K562 (cell line): ENCODE measurements at regions not wholly inside any gene's neighbourhood (a gene's known extent, or its start where the extent isn't known, plus 50 kb on each side); places are given as distances from the start of the nearest gene placed in this dataset.

Experiments used
- ATAC-seq: fragments of 200-7000 bp; cut with Tn5 transposase; 3 replicates; pipeline ENCODE4 v1.9.1; 2020; ENCODE audit warnings: moderate library complexity
- BruUV-seq: library from RNA; stranded (reverse); fragments of 400-500 nt; replicated peaks from 2 replicates; lab custom pipeline; 2021; lab: Mats Ljungman, UMichigan
- CTCF ChIA-PET: fragments of 300-600 bp; formaldehyde crosslinking; extraction: SDS; loops from one replicate; lab custom pipeline; 2021; ENCODE audit warnings: low intra/inter-chr PET ratio; lab: Yijun Ruan, JAX
- POLR2A ChIA-PET: fragments of 300-600, 350-650 bp; sonication (Branson Sonifier 250); formaldehyde crosslinking; extraction: SDS; loops from one replicate; lab custom pipeline; 2021; ENCODE audit warnings: antibody characterized with exemption, inconsistent platforms; lab: Yijun Ruan, JAX
- DNase-seq, 4 experiments: peaks; one replicate each; pipeline versions ENCODE4 v3.0.0 to v3.0.0-alpha.2; 2011 to 2018; ENCODE audit warnings: low spot score in 3 of 4, mixed read lengths in 3 of 4; ENCODE audit errors: extremely low read depth in 1 of 4
- FAIRE-seq: peaks from 2 replicates; lab custom pipeline; 2011; peaks lifted over from hg19 to GRCh38; lab: Jason Lieb, UNC
- H2AFZ ChIP-seq: 2 replicates; pipeline ENCODE4 v1.6.0; 2011; ENCODE audit warnings: low read depth, low read length, control low read depth, inconsistent platforms
- H3K27ac ChIP-seq: fragments of 200-600 bp; 3 replicates; pipeline ENCODE4 v1.8.0; 2011; ENCODE audit warnings: low read depth, mild to moderate bottlenecking, control low read depth, inconsistent platforms, low read length, moderate library complexity, mixed read lengths; ENCODE audit errors: extremely low read depth
- H3K27me3 ChIP-seq, 2 experiments: fragments of 300-600 bp in 1 of 2; 2 replicates in 1 of 2; 3 replicates in 1 of 2; pipeline versions ENCODE4 v1.6.0 to v1.8.0; 2011; ENCODE audit warnings: inconsistent platforms in 2 of 2, low read length in 2 of 2, mild to moderate bottlenecking in 1 of 2, mixed read lengths in 1 of 2, moderate library complexity in 1 of 2; ENCODE audit not compliant: control insufficient read depth in 2 of 2, insufficient read depth in 2 of 2
- H3K36me3 ChIP-seq: fragments of 300-600 bp; 3 replicates; pipeline ENCODE4 v1.8.0; 2011; ENCODE audit warnings: mild to moderate bottlenecking, low read length, inconsistent platforms; ENCODE audit not compliant: control insufficient read depth, insufficient read depth
- H3K4me1 ChIP-seq, 2 experiments: fragments of 200-600 bp in 1 of 2; replicated peaks in 1 of 2; 2 replicates in 1 of 2; 3 replicates in 1 of 2; pipeline versions ENCODE4 v1.5.1 to v1.8.0; 2011; ENCODE audit warnings: inconsistent platforms in 2 of 2, low read length in 2 of 2, mild to moderate bottlenecking in 1 of 2, mixed read lengths in 1 of 2, moderate library complexity in 1 of 2; ENCODE audit not compliant: control insufficient read depth in 2 of 2, insufficient read depth in 2 of 2
- H3K4me2 ChIP-seq: 2 replicates; pipeline ENCODE4 v1.6.1; 2011; ENCODE audit warnings: low read length, control low read depth, inconsistent platforms, mixed read lengths; ENCODE audit not compliant: insufficient read depth
- H3K4me3 ChIP-seq: fragments of 200-600 bp; sonication (generic), shearing (Covaris generic); 2 replicates; pipeline ENCODE4 v1.5.1; 2016; ENCODE audit warnings: control low read depth, inconsistent platforms
- H3K79me2 ChIP-seq: fragments of 200-600 bp; 3 replicates; pipeline ENCODE4 v1.8.0; 2011; ENCODE audit warnings: low read length, inconsistent platforms; ENCODE audit not compliant: control insufficient read depth, insufficient read depth
- H3K9ac ChIP-seq, 2 experiments: 2 replicates each; pipeline versions ENCODE4 v1.6.0 to v1.6.1; 2011; ENCODE audit warnings: low read depth in 2 of 2, low read length in 2 of 2, control low read depth in 1 of 2, inconsistent platforms in 1 of 2, mild to moderate bottlenecking in 1 of 2, mixed read lengths in 1 of 2; ENCODE audit not compliant: insufficient read depth in 1 of 2
- H3K9me1 ChIP-seq: one replicate; pipeline ENCODE4 v1.6.0; 2011; ENCODE audit warnings: inconsistent platforms, mild to moderate bottlenecking, low read length, moderate library complexity; ENCODE audit not compliant: control insufficient read depth, insufficient read depth
- H3K9me3 ChIP-seq: replicated peaks from 2 replicates; pipeline ENCODE4 v1.5.1; 2011; ENCODE audit warnings: low read depth, low read length, inconsistent platforms; ENCODE audit not compliant: control insufficient read depth, insufficient read depth
- H4K20me1 ChIP-seq: replicated peaks from 2 replicates; pipeline ENCODE4 v1.6.1; 2011; ENCODE audit warnings: low read length, inconsistent platforms, mixed read lengths; ENCODE audit not compliant: control insufficient read depth, insufficient read depth
- MAFK ChIP-seq: IDR thresholded peaks from 2 replicates; pipeline ENCODE4 v1.6.1; 2011; ENCODE audit warnings: low read length, improper control_type of control experiment
- MECOM ChIP-seq: fragments of 250-450 bp; sonication (Bioruptor Pico); IDR thresholded peaks from 2 replicates; pipeline ENCODE4 v1.8.0; 2022; ENCODE audit warnings: inconsistent platforms
- RBM15 ChIP-seq: fragments of 200-400 bp; formaldehyde crosslinking; IDR thresholded peaks from 2 replicates; pipeline ENCODE4 v1.6.1; 2018; ENCODE audit warnings: mild to moderate bottlenecking, low read length, moderate library complexity; ENCODE audit not compliant: insufficient read depth
- SAFB2 ChIP-seq: fragments of 200-400 bp; formaldehyde crosslinking; IDR thresholded peaks from 2 replicates; pipeline ENCODE4 v1.6.1; 2018; ENCODE audit warnings: borderline replicate concordance, low read length, low read depth, moderate library complexity; ENCODE audit not compliant: severe bottlenecking
- TAF15 ChIP-seq: fragments of 200-400 bp; formaldehyde crosslinking; IDR thresholded peaks from 2 replicates; pipeline ENCODE4 v1.6.1; 2017; ENCODE audit warnings: mild to moderate bottlenecking, low read depth, low read length, moderate library complexity
- TARDBP ChIP-seq: fragments of 450-650 bp; IDR thresholded peaks from 2 replicates; pipeline ENCODE4 v1.6.1; 2016
- ZEB2 ChIP-seq: fragments of 450-650 bp; IDR thresholded peaks from 2 replicates; pipeline ENCODE4 v1.6.1; 2016
- ZKSCAN1 ChIP-seq: fragments of 150-350 bp; IDR thresholded peaks from 2 replicates; pipeline ENCODE4 v1.6.1; 2016; ENCODE audit warnings: low read depth, low read length
- ZNF253 ChIP-seq: fragments of 250-450 bp; sonication (Bioruptor Pico); conservative IDR thresholded peaks from 2 replicates; pipeline ENCODE4 v1.6.1; 2021; ENCODE audit warnings: mild to moderate bottlenecking
- ZNF57 ChIP-seq: fragments of 450-650 bp; formaldehyde crosslinking; IDR thresholded peaks from 2 replicates; pipeline ENCODE4 v1.4.0; 2020; ENCODE audit warnings: mild to moderate bottlenecking, moderate library complexity
- ZNF699 ChIP-seq: fragments of 250-450 bp; sonication (Bioruptor Pico); IDR thresholded peaks from 2 replicates; pipeline ENCODE4 v1.8.0; 2021; ENCODE audit warnings: mild to moderate bottlenecking, moderate library complexity; ENCODE audit not compliant: insufficient replicate concordance
- WGBS: fragments of 100-300 bp; shearing (Covaris generic); methylation state at CpG from one replicate; pipeline ENCODE4 v1.1.6; 2016; ENCODE audit warnings: low coverage, mixed read lengths; ENCODE audit not compliant: insufficient coverage; ENCODE audit errors: missing lambda C conversion rate; 5-methylcytosine and 5-hydroxymethylcytosine counted together
- in situ Hi-C: fragments of 300-500 bp; cut with MboI; formaldehyde crosslinking; loops from 4 replicates; pipeline ENCODE4 v1.15.0; 2018; ENCODE audit warnings: inconsistent platforms, mixed read lengths
- intact Hi-C: fragments of 100-400 bp; cut with micrococcal nuclease; formaldehyde crosslinking; loops from 2 replicates; pipeline ENCODE4 v1.14.2; 2022
- TF ChIP-seq, protein P1 (sequence below): fragments of 250-450 bp; sonication (Bioruptor Pico); IDR thresholded peaks from 2 replicates; pipeline ENCODE4 v1.8.0; 2021; ENCODE audit warnings: moderate library complexity, mild to moderate bottlenecking, inconsistent platforms

DNA sequence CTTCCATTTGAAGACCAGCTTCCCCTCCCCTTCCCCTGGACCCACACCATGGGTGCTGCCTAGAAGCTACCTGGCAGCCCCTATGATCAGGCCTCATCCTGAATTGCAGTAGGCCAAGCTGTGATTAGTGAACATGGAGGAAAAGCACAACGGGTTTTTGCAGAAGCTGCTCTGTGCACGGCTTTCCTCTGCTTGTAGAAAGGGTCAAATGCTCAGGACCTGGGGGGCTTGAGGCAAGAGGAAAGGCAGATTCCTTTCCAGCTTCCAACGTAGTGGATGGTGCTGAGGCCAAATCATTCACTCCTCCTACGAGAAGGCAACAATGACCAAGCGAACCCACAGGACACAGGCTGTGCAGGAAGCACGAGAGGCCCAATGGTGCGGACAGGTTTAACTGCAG lies 410.3 kb upstream of the SHH start:
- WGBS, result under 1% methylated on average over 7 of the region's 7 CpGs
- TF ChIP-seq MAFK (no peak), ZKSCAN1 (no peak), RBM15 (no peak), ZEB2 (no peak), ZNF253 (CRISPR knock-in tag) (no peak), TARDBP (no peak), ZNF699 (CRISPR knock-in tag) (no peak), TAF15 (no peak), SAFB2 (no peak), ZNF57 (no peak), MECOM (CRISPR knock-in tag) (no peak)
- TF ChIP-seq, protein P1, sequence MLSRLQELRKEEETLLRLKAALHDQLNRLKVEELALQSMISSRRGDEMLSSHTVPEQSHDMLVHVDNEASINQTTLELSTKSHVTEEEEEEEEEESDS (CRISPR knock-in tag), result no peak
- Histone ChIP-seq H3K9me3 (no peaks in the 10 kb centered on the region), H3K9ac (no peak overlapping the region), H3K9me1 (no peaks in the 10 kb centered on the region), H4K20me1 (peaks cover 7% of the 10 kb centered on the region; the same call in 1 of the 2 replicates), H3K79me2 (no peaks in the 10 kb centered on the region), H3K36me3 (no peaks in the 10 kb centered on the region), H3K4me1 (no peaks in the 10 kb centered on the region), H3K4me2 (no peak overlapping the region), H3K4me3 (no peak overlapping the region), H3K27me3 (peaks cover 21 to 39% of the 10 kb centered on the region in 2 experiments), H2AFZ (no peak overlapping the region), H3K27ac (no peak overlapping the region)
- ChIA-PET CTCF (no interaction called here), POLR2A (no interaction called here)
- DNase-seq (no peak), ATAC-seq (no peak), FAIRE-seq (no peak)
- in situ Hi-C loops, result no loop called here
- no TSS peak for BruUV-seq
- intact Hi-C loops, result no loop called here
